ENCODE measurements at regions not wholly inside any gene's neighbourhood (a gene's known extent, or its start where the extent isn't known, plus 50 kb on each side); places are given as distances from the start of the nearest gene placed in this dataset.
"Not testable (repeated sequence)": the region's sequence is repeated elsewhere in the genome, so short reads cannot be mapped to it uniquely, and the experiment has no call there.

GRCh38 chr3:195645872-195646271 lies 62.1 kb upstream of the APOD start:
- H3K4me1 ChIP-seq (ENCODE audit: control insufficient read depth, extremely low read depth, insufficient read depth, low read length); H3K4me2 ChIP-seq (ENCODE audit: insufficient read depth, low read length); H3K9me1 ChIP-seq (replicated peaks; ENCODE audit: control insufficient read depth, extremely low read depth, insufficient read depth, low read length); intact Hi-C loops (cut with micrococcal nuclease); H4K20me1 ChIP-seq (replicated peaks; ENCODE audit: control insufficient read depth, extremely low read depth, insufficient read depth, low read length); POLR2A ChIA-PET; FAIRE-seq; DNase-seq (ENCODE audit: low read depth, low spot score); dilution Hi-C loops (cut with MboI; ENCODE audit: extremely low pct_ligation_motif_present, low sequenced_read_pairs); BruUV-seq (replicated peaks); H2AFZ ChIP-seq (ENCODE audit: low read depth, low read length); H3K9ac ChIP-seq (replicated peaks; ENCODE audit: extremely low read depth, insufficient read depth, low read length); H3K79me2 ChIP-seq (ENCODE audit: control insufficient read depth, insufficient read depth, low read length); H3K4me3 ChIP-seq (replicated peaks in 1 of 3; ENCODE audit: insufficient read depth in 1 of 3, low read depth in 1 of 3, low read length in 3 of 3); H3K27ac ChIP-seq (ENCODE audit: insufficient read depth, low read depth, low read length); H3K27me3 ChIP-seq (ENCODE audit: control insufficient read depth in 2 of 2, insufficient read depth in 2 of 2, low read length in 2 of 2); H3K36me3 ChIP-seq (ENCODE audit: control insufficient read depth in 2 of 2, extremely low read depth in 1 of 2, insufficient read depth in 2 of 2, low read length in 2 of 2); H3K9me3 ChIP-seq (replicated peaks; ENCODE audit: control insufficient read depth, insufficient read depth, low read length); CTCF ChIA-PET: not testable (repeated sequence)

- CTCF ChIA-PET; H3K4me3 ChIP-seq (replicated peaks in 1 of 3; ENCODE audit: insufficient read depth in 1 of 3, low read depth in 1 of 3, low read length in 3 of 3); intact Hi-C loops (cut with micrococcal nuclease): not testable (repeated sequence)
Measured at GRCh38 chr3:195643245-195643644, 59.5 kb upstream of the APOD start.

DNA sequence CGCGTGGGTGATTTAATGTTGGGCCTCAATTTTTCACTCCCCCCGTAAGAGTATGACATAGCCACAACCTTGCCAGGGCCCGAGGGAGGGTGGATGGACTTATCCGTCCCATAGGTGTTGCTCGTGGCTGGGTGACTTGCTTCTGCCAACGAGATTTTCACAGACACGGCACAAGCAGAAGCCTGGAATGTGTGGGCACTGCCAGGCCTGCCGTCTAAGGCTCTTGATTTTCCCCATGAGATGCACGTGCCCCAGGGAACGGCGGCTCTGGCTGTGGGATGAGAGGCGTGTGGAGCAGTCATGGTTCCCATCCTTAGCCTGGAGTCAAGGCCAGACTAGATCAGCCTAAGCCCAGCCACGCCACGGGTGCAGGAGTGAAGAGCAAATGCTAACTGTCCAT lies 58.6 kb upstream of the APOD start:
- CTCF ChIA-PET; BruUV-seq (replicated peaks); POLR2A ChIA-PET; H3K4me1 ChIP-seq (ENCODE audit: control insufficient read depth, extremely low read depth, insufficient read depth, low read length); dilution Hi-C loops (cut with MboI; ENCODE audit: extremely low pct_ligation_motif_present, low sequenced_read_pairs); H3K79me2 ChIP-seq (ENCODE audit: control insufficient read depth, insufficient read depth, low read length); H2AFZ ChIP-seq (ENCODE audit: low read depth, low read length); H4K20me1 ChIP-seq (replicated peaks; ENCODE audit: control insufficient read depth, extremely low read depth, insufficient read depth, low read length); H3K27ac ChIP-seq (ENCODE audit: insufficient read depth, low read depth, low read length); H3K9me1 ChIP-seq (replicated peaks; ENCODE audit: control insufficient read depth, extremely low read depth, insufficient read depth, low read length); H3K4me2 ChIP-seq (ENCODE audit: insufficient read depth, low read length); H3K9me3 ChIP-seq (replicated peaks; ENCODE audit: control insufficient read depth, insufficient read depth, low read length); DNase-seq (ENCODE audit: low read depth, low spot score); H3K36me3 ChIP-seq (ENCODE audit: control insufficient read depth in 2 of 2, extremely low read depth in 1 of 2, insufficient read depth in 2 of 2, low read length in 2 of 2); H3K9ac ChIP-seq (replicated peaks; ENCODE audit: extremely low read depth, insufficient read depth, low read length); H3K4me3 ChIP-seq (replicated peaks in 1 of 3; ENCODE audit: insufficient read depth in 1 of 3, low read depth in 1 of 3, low read length in 3 of 3); H3K27me3 ChIP-seq (ENCODE audit: control insufficient read depth in 2 of 2, insufficient read depth in 2 of 2, low read length in 2 of 2); FAIRE-seq; intact Hi-C loops (cut with micrococcal nuclease): not testable (repeated sequence)

More at GRCh38 chr3:195643245-195643644, 59.5 kb upstream of the APOD start:
- H3K36me3 ChIP-seq (ENCODE audit: control insufficient read depth in 2 of 2, extremely low read depth in 1 of 2, insufficient read depth in 2 of 2, low read length in 2 of 2); dilution Hi-C loops (cut with MboI; ENCODE audit: extremely low pct_ligation_motif_present, low sequenced_read_pairs); H3K4me1 ChIP-seq (ENCODE audit: control insufficient read depth, extremely low read depth, insufficient read depth, low read length); H3K9ac ChIP-seq (replicated peaks; ENCODE audit: extremely low read depth, insufficient read depth, low read length); H4K20me1 ChIP-seq (replicated peaks; ENCODE audit: control insufficient read depth, extremely low read depth, insufficient read depth, low read length); H3K79me2 ChIP-seq (ENCODE audit: control insufficient read depth, insufficient read depth, low read length); H3K27ac ChIP-seq (ENCODE audit: insufficient read depth, low read depth, low read length); BruUV-seq (replicated peaks); FAIRE-seq; POLR2A ChIA-PET; H3K27me3 ChIP-seq (ENCODE audit: control insufficient read depth in 2 of 2, insufficient read depth in 2 of 2, low read length in 2 of 2); DNase-seq (ENCODE audit: low read depth, low spot score); H3K4me2 ChIP-seq (ENCODE audit: insufficient read depth, low read length); H2AFZ ChIP-seq (ENCODE audit: low read depth, low read length); H3K9me1 ChIP-seq (replicated peaks; ENCODE audit: control insufficient read depth, extremely low read depth, insufficient read depth, low read length); H3K9me3 ChIP-seq (replicated peaks; ENCODE audit: control insufficient read depth, insufficient read depth, low read length): not testable (repeated sequence)

GRCh38 chr3:195638456-195638855 lies 54.7 kb upstream of the APOD start:
- H3K9ac ChIP-seq (replicated peaks; ENCODE audit: extremely low read depth, insufficient read depth, low read length); H3K79me2 ChIP-seq (ENCODE audit: control insufficient read depth, insufficient read depth, low read length); H3K4me2 ChIP-seq (ENCODE audit: insufficient read depth, low read length); POLR2A ChIA-PET; H3K4me3 ChIP-seq (replicated peaks in 1 of 3; ENCODE audit: insufficient read depth in 1 of 3, low read depth in 1 of 3, low read length in 3 of 3); H2AFZ ChIP-seq (ENCODE audit: low read depth, low read length); H3K36me3 ChIP-seq (ENCODE audit: control insufficient read depth in 2 of 2, extremely low read depth in 1 of 2, insufficient read depth in 2 of 2, low read length in 2 of 2); dilution Hi-C loops (cut with MboI; ENCODE audit: extremely low pct_ligation_motif_present, low sequenced_read_pairs); H3K9me3 ChIP-seq (replicated peaks; ENCODE audit: control insufficient read depth, insufficient read depth, low read length); H3K4me1 ChIP-seq (ENCODE audit: control insufficient read depth, extremely low read depth, insufficient read depth, low read length); H3K27me3 ChIP-seq (ENCODE audit: control insufficient read depth in 2 of 2, insufficient read depth in 2 of 2, low read length in 2 of 2); intact Hi-C loops (cut with micrococcal nuclease); H3K27ac ChIP-seq (ENCODE audit: insufficient read depth, low read depth, low read length); H4K20me1 ChIP-seq (replicated peaks; ENCODE audit: control insufficient read depth, extremely low read depth, insufficient read depth, low read length); CTCF ChIA-PET; H3K9me1 ChIP-seq (replicated peaks; ENCODE audit: control insufficient read depth, extremely low read depth, insufficient read depth, low read length); DNase-seq (ENCODE audit: low read depth, low spot score); FAIRE-seq; BruUV-seq (replicated peaks): not testable (repeated sequence)
